Panc1 (cell line): ENCODE measurements at regions not wholly inside any gene's neighbourhood (a gene's known extent, or its start where the extent isn't known, plus 50 kb on each side); places are given as distances from the start of the nearest gene placed in this dataset.

Experiments
- POLR2AphosphoS5 ChIP-seq: IDR thresholded peaks from 2 replicates; pipeline ENCODE4 v1.6.1; 2012; ENCODE audit warnings: mild to moderate bottlenecking, low read depth, low read length, moderate library complexity
- REST ChIP-seq, 2 experiments: IDR thresholded peaks; 2 replicates each; pipeline ENCODE4 v1.6.1; 2011 to 2012; ENCODE audit warnings: low read depth in 2 of 2, control low read depth in 1 of 2, low read length in 1 of 2, mild to moderate bottlenecking in 1 of 2, moderate library complexity in 1 of 2; ENCODE audit not compliant: insufficient read depth in 1 of 2
- SIN3A ChIP-seq: IDR thresholded peaks from 2 replicates; pipeline ENCODE4 v1.6.1; 2012; ENCODE audit warnings: low read depth, mild to moderate bottlenecking, low read length, moderate library complexity, borderline replicate concordance; ENCODE audit not compliant: insufficient read depth
- TF ChIP-seq, protein P1 (sequence below): fragments of 450-650 bp; IDR thresholded peaks from 2 replicates; pipeline ENCODE4 v1.5.1; 2017; ENCODE audit warnings: mild to moderate bottlenecking

GRCh38 chr11:70863993-70864392, 388.4 kb downstream of the SHANK2 start:
- TF ChIP-seq, protein P1, sequence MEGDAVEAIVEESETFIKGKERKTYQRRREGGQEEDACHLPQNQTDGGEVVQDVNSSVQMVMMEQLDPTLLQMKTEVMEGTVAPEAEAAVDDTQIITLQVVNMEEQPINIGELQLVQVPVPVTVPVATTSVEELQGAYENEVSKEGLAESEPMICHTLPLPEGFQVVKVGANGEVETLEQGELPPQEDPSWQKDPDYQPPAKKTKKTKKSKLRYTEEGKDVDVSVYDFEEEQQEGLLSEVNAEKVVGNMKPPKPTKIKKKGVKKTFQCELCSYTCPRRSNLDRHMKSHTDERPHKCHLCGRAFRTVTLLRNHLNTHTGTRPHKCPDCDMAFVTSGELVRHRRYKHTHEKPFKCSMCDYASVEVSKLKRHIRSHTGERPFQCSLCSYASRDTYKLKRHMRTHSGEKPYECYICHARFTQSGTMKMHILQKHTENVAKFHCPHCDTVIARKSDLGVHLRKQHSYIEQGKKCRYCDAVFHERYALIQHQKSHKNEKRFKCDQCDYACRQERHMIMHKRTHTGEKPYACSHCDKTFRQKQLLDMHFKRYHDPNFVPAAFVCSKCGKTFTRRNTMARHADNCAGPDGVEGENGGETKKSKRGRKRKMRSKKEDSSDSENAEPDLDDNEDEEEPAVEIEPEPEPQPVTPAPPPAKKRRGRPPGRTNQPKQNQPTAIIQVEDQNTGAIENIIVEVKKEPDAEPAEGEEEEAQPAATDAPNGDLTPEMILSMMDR: no peak
- TF ChIP-seq REST (IDR thresholded peaks at IDR 0.05; ENCODE audit: insufficient read depth in 1 of 2, low read depth in 2 of 2, low read length in 1 of 2) (no peak), SIN3A (no peak), POLR2AphosphoS5 (no peak)
